Ishikawa (cell line): ENCODE measurements at regions not wholly inside any gene's neighbourhood (a gene's known extent, or its start where the extent isn't known, plus 50 kb on each side); places are given as distances from the start of the nearest gene placed in this dataset.

Experiments
- CEBPB ChIP-seq: IDR thresholded peaks from 2 replicates; pipeline ENCODE4 v1.6.1; 2012
- CREB1 ChIP-seq: IDR thresholded peaks from 2 replicates; pipeline ENCODE4 v1.6.1; 2012; ENCODE audit warnings: low read depth
- EP300 ChIP-seq: IDR thresholded peaks from 2 replicates; pipeline ENCODE4 v1.6.1; 2012; ENCODE audit warnings: borderline replicate concordance
- NFIC ChIP-seq: IDR thresholded peaks from 2 replicates; pipeline ENCODE4 v1.6.1; 2012
- RAD21 ChIP-seq: IDR thresholded peaks from 2 replicates; pipeline ENCODE4 v1.6.1; 2012; ENCODE audit warnings: low read depth
- TCF12 ChIP-seq: IDR thresholded peaks from 2 replicates; pipeline ENCODE4 v1.6.1; 2012; ENCODE audit warnings: low read depth
- USF1 ChIP-seq: IDR thresholded peaks from 2 replicates; pipeline ENCODE4 v1.6.1; 2012
- ZBTB7A ChIP-seq: IDR thresholded peaks from 2 replicates; pipeline ENCODE4 v1.6.1; 2012; ENCODE audit warnings: low read depth
- TF ChIP-seq, protein P1 (sequence below): IDR thresholded peaks from 2 replicates; pipeline ENCODE4 v1.6.1; 2012; ENCODE audit warnings: low read depth, mild to moderate bottlenecking

DNA sequence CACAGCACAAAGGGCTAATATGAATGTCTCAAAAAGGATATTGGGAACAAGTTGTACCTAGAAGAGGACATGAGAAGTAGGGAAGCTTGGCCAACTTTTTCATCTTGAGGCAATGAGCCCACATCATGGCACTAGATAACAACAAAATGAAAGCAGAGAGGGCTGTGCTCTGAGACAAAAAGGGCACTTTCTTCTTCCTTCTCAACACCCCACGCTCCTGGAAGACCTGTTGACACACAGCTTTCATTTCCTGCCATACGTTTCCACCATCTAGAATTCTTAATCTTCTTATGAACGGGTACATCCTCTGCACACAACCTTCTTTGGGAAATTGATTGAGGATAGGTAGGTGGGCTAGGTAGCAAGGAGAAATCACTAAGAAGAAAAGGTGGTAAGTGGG is 187.8 kb upstream of the STXBP5 start:
- TF ChIP-seq TCF12 (no peak), USF1 (no peak), CREB1 (no peak), EP300 (no peak), RAD21 (no peak), ZBTB7A (no peak), NFIC (no peak), CEBPB (no peak)
- TF ChIP-seq, protein P1, sequence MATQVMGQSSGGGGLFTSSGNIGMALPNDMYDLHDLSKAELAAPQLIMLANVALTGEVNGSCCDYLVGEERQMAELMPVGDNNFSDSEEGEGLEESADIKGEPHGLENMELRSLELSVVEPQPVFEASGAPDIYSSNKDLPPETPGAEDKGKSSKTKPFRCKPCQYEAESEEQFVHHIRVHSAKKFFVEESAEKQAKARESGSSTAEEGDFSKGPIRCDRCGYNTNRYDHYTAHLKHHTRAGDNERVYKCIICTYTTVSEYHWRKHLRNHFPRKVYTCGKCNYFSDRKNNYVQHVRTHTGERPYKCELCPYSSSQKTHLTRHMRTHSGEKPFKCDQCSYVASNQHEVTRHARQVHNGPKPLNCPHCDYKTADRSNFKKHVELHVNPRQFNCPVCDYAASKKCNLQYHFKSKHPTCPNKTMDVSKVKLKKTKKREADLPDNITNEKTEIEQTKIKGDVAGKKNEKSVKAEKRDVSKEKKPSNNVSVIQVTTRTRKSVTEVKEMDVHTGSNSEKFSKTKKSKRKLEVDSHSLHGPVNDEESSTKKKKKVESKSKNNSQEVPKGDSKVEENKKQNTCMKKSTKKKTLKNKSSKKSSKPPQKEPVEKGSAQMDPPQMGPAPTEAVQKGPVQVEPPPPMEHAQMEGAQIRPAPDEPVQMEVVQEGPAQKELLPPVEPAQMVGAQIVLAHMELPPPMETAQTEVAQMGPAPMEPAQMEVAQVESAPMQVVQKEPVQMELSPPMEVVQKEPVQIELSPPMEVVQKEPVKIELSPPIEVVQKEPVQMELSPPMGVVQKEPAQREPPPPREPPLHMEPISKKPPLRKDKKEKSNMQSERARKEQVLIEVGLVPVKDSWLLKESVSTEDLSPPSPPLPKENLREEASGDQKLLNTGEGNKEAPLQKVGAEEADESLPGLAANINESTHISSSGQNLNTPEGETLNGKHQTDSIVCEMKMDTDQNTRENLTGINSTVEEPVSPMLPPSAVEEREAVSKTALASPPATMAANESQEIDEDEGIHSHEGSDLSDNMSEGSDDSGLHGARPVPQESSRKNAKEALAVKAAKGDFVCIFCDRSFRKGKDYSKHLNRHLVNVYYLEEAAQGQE: no peak
